A549 (cell line): ENCODE measurements at regions not wholly inside any gene's neighbourhood (a gene's known extent, or its start where the extent isn't known, plus 50 kb on each side); places are given as distances from the start of the nearest gene placed in this dataset.
A peak's percentile ranks its signal among the peaks of the same experiment; 100 is the strongest.

Experiments used
- ATAC-seq, 2 experiments: fragments of 200-7000 bp in 1 of 2; fragments of >200 bp in 1 of 2; cut with Nextera tagmentation in 1 of 2; cut with Tn5 transposase in 1 of 2; 3 replicates each; pipeline versions ENCODE4 v1.8.0 to v1.9.1; 2018 to 2020; ENCODE audit warnings: mild to moderate bottlenecking in 1 of 2, moderate library complexity in 1 of 2
- CTCF ChIA-PET: fragments of 300-600 bp; sonication (Branson Sonifier 250); formaldehyde crosslinking; extraction: SDS; loops from one replicate; lab custom pipeline; 2021; ENCODE audit warnings: antibody characterized with exemption, inconsistent platforms; lab: Yijun Ruan, JAX
- POLR2A ChIA-PET: fragments of 350-600 bp; formaldehyde crosslinking; extraction: SDS; loops from one replicate; lab custom pipeline; 2021; ENCODE audit warnings: antibody characterized with exemption, inconsistent platforms; lab: Yijun Ruan, JAX
- DNase-seq, 2 experiments: peaks; one replicate each; pipeline versions ENCODE4 v3.0.0 to v3.0.0-alpha.2; 2011 to 2016; ENCODE audit warnings: low read depth in 1 of 2, low spot score in 1 of 2
- FAIRE-seq: peaks from 2 replicates; lab custom pipeline; 2011; peaks lifted over from hg19 to GRCh38; lab: Jason Lieb, UNC
- H3K27ac ChIP-seq, 2 experiments: fragments of >200 bp; sonication (Bioruptor Twin); formaldehyde crosslinking; 3 replicates each; pipeline ENCODE4 v1.5.1; 2016 to 2017
- H3K4me1 ChIP-seq: fragments of >200 bp; sonication (Bioruptor Twin); formaldehyde crosslinking; 3 replicates; pipeline ENCODE4 v1.6.1; 2016
- H3K4me2 ChIP-seq: fragments of >200 bp; sonication (Bioruptor Twin); formaldehyde crosslinking; 3 replicates; pipeline ENCODE4 v1.6.1; 2016
- H3K4me3 ChIP-seq: fragments of >200 bp; sonication (Bioruptor Twin); formaldehyde crosslinking; 3 replicates; pipeline ENCODE4 v1.5.1; 2016
- H3K9me3 ChIP-seq: fragments of >200 bp; sonication (Bioruptor Twin); formaldehyde crosslinking; 3 replicates; pipeline ENCODE4 v1.6.1; 2016
- BHLHE40 ChIP-seq: IDR thresholded peaks from 2 replicates; pipeline ENCODE4 v1.6.1; 2012; ENCODE audit warnings: low read depth, low read length, inconsistent platforms
- CBX2 ChIP-seq: fragments of 200-600 bp; sonication (generic); IDR thresholded peaks from 2 replicates; pipeline ENCODE4 v1.6.1; 2016; ENCODE audit warnings: low read depth, mild to moderate bottlenecking, borderline replicate concordance
- CBX8 ChIP-seq: fragments of 200-600 bp; sonication (generic); IDR thresholded peaks from 2 replicates; pipeline ENCODE4 v1.6.1; 2016
- CHD2 ChIP-seq: fragments of 150-350 bp; IDR thresholded peaks from 2 replicates; pipeline ENCODE4 v1.6.1; 2014; ENCODE audit warnings: low read length; ENCODE audit not compliant: partially characterized antibody
- EHF ChIP-seq: fragments of 250-450 bp; sonication (Bioruptor Pico); IDR thresholded peaks from 2 replicates; pipeline ENCODE4 v1.5.0; 2020; ENCODE audit warnings: mild to moderate bottlenecking
- ESRRA ChIP-seq: fragments of 150-350 bp; IDR thresholded peaks from 2 replicates; pipeline ENCODE4 v1.6.1; 2014; ENCODE audit warnings: mild to moderate bottlenecking, low read length, borderline replicate concordance
- FOSL2 ChIP-seq, 2 experiments: fragments of 450-650 bp in 1 of 2; fragments of >200 bp in 1 of 2; sonication (Bioruptor Twin) in 1 of 2; formaldehyde crosslinking; IDR thresholded peaks; 2 replicates each; pipeline versions ENCODE4 v1.5.0 to v1.6.1; 2016 to 2020; ENCODE audit warnings: mild to moderate bottlenecking in 1 of 2, moderate library complexity in 1 of 2
- HOXA7 ChIP-seq: fragments of 250-450 bp; sonication (Bioruptor Pico); IDR thresholded peaks from 2 replicates; pipeline ENCODE4 v1.5.0; 2020; ENCODE audit warnings: mild to moderate bottlenecking, moderate library complexity
- HOXB13 ChIP-seq: fragments of 250-450 bp; sonication (Bioruptor Pico); IDR thresholded peaks from 2 replicates; pipeline ENCODE4 v1.5.0; 2020; ENCODE audit warnings: low read depth, mild to moderate bottlenecking, moderate library complexity
- HOXB5 ChIP-seq: fragments of 250-450 bp; sonication (Bioruptor Pico); IDR thresholded peaks from 2 replicates; pipeline ENCODE4 v1.5.0; 2020; ENCODE audit warnings: mild to moderate bottlenecking, moderate library complexity
- JUNB ChIP-seq: fragments of >200 bp; sonication (Bioruptor Twin); formaldehyde crosslinking; IDR thresholded peaks from 2 replicates; pipeline ENCODE4 v1.6.1; 2016
- KDM1A ChIP-seq: fragments of 200-600 bp; sonication (generic); IDR thresholded peaks from 2 replicates; pipeline ENCODE4 v1.6.1; 2016; ENCODE audit warnings: low read depth, mild to moderate bottlenecking
- KDM5A ChIP-seq: fragments of 200-600 bp; sonication (generic); IDR thresholded peaks from 2 replicates; pipeline ENCODE4 v1.6.1; 2016; ENCODE audit warnings: antibody characterized with exemption, mild to moderate bottlenecking
- MAX ChIP-seq: IDR thresholded peaks from 2 replicates; pipeline ENCODE4 v1.6.1; 2012
- MAZ ChIP-seq: fragments of 150-350 bp; IDR thresholded peaks from 2 replicates; pipeline ENCODE4 v1.6.1; 2014; ENCODE audit warnings: antibody characterized with exemption, low read depth, low read length, borderline replicate concordance
- POLR2AphosphoS2 ChIP-seq: conservative IDR thresholded peaks from 2 replicates; pipeline ENCODE4 v1.6.1; 2012; ENCODE audit warnings: low read length, improper control_type of control experiment, inconsistent platforms
- RAD21 ChIP-seq, 2 experiments: fragments of >200 bp in 1 of 2; sonication (Bioruptor Twin) in 1 of 2; formaldehyde crosslinking in 1 of 2; IDR thresholded peaks in 1 of 2; conservative IDR thresholded peaks in 1 of 2; 2 replicates in 1 of 2; 3 replicates in 1 of 2; pipeline ENCODE4 v1.6.1; 2012 to 2018; ENCODE audit warnings: inconsistent platforms in 1 of 2
- RCOR1 ChIP-seq: fragments of 150-350 bp; IDR thresholded peaks from 2 replicates; pipeline ENCODE4 v1.6.1; 2014; ENCODE audit warnings: antibody characterized with exemption, low read length, low read depth
- REST ChIP-seq: fragments of 200-600 bp; sonication (generic); IDR thresholded peaks from 2 replicates; pipeline ENCODE4 v1.6.1; 2016; ENCODE audit warnings: antibody characterized with exemption, mild to moderate bottlenecking, moderate library complexity
- RFX5 ChIP-seq: fragments of 450-650 bp; IDR thresholded peaks from 2 replicates; pipeline ENCODE4 v1.7.1; 2014; ENCODE audit warnings: antibody characterized with exemption, mild to moderate bottlenecking, moderate library complexity
- TP53 ChIP-seq: fragments of 250-450 bp; sonication (Bioruptor Pico); IDR thresholded peaks from 2 replicates; pipeline ENCODE4 v1.5.0; 2021; ENCODE audit warnings: mild to moderate bottlenecking, moderate library complexity
- ZNF302 ChIP-seq: fragments of 250-450 bp; sonication (Bioruptor Pico); IDR thresholded peaks from 2 replicates; pipeline ENCODE4 v1.9.0; 2021; ENCODE audit warnings: inconsistent platforms, mild to moderate bottlenecking, moderate library complexity
- WGBS: methylation state at CpG from one replicate; pipeline ENCODE4 v1.1.6; 2017; ENCODE audit errors: missing lambda C conversion rate; 5-methylcytosine and 5-hydroxymethylcytosine counted together
- TF ChIP-seq, protein P1 (sequence below): fragments of >200 bp; sonication (Bioruptor Twin); formaldehyde crosslinking; IDR thresholded peaks from 3 replicates; pipeline ENCODE4 v1.5.1; 2016
- TF ChIP-seq, protein P2 (sequence below): fragments of 450-650 bp; IDR thresholded peaks from 2 replicates; pipeline ENCODE4 v1.6.1; 2014; ENCODE audit warnings: antibody characterized with exemption

- Histone ChIP-seq H3K4me2 (no peak overlapping the region), H3K4me1 (0 out of 3 replicates have a peak, but pooled peaks cover 4% of the 10 kb centered on the region), H3K27ac (no peak overlapping the region), H3K4me3 (no peak overlapping the region), H3K9me3 (no peaks in the 10 kb centered on the region)
- no peak for FAIRE-seq
- 87% methylated on average over 6 of the region's 6 CpGs for WGBS
- ChIA-PET POLR2A (no interaction called here), CTCF (interaction anchor here (1.5 kb wide), 1 partner anchor 22 kb away, joined by 5 read pairs; no protein-coding TSS in a partner anchor)
- TF ChIP-seq MAZ (no peak), EHF (CRISPR knock-in tag) (no peak), REST (no peak), KDM5A (no peak), MAX (no peak), CHD2 (no peak), ZNF302 (CRISPR knock-in tag) (no peak), HOXB13 (CRISPR knock-in tag) (no peak), POLR2AphosphoS2 (no peak), RCOR1 (no peak), FOSL2 (IDR thresholded peaks at IDR 0.05) (no peak), FOSL2 (CRISPR knock-in tag; IDR thresholded peaks at IDR 0.05) (no peak), RAD21 (conservative IDR thresholded peaks at IDR 0.05 in 1 of 2, IDR thresholded peaks at IDR 0.05 in 1 of 2) (no peak), CBX2 (no peak), ESRRA (no peak), CBX8 (no peak), KDM1A (no peak), HOXA7 (CRISPR knock-in tag) (no peak), JUNB (no peak), BHLHE40 (no peak)
- TF ChIP-seq, protein P1, sequence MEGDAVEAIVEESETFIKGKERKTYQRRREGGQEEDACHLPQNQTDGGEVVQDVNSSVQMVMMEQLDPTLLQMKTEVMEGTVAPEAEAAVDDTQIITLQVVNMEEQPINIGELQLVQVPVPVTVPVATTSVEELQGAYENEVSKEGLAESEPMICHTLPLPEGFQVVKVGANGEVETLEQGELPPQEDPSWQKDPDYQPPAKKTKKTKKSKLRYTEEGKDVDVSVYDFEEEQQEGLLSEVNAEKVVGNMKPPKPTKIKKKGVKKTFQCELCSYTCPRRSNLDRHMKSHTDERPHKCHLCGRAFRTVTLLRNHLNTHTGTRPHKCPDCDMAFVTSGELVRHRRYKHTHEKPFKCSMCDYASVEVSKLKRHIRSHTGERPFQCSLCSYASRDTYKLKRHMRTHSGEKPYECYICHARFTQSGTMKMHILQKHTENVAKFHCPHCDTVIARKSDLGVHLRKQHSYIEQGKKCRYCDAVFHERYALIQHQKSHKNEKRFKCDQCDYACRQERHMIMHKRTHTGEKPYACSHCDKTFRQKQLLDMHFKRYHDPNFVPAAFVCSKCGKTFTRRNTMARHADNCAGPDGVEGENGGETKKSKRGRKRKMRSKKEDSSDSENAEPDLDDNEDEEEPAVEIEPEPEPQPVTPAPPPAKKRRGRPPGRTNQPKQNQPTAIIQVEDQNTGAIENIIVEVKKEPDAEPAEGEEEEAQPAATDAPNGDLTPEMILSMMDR, result no peak
- no peak for ATAC-seq
- no peak for DNase-seq
Measured at GRCh38 chr2:64211276-64211921, 67.2 kb upstream of the PELI1 start.

- 48% methylated on average over 1 of the region's 1 CpG for WGBS
- ChIA-PET CTCF (interaction anchor here (1.7 kb wide), 1 partner anchor 119 kb away, joined by 5 read pairs; no protein-coding TSS in a partner anchor), POLR2A (no interaction called here)
- Histone ChIP-seq H3K4me1 (0 out of 3 replicates have a peak, but pooled peaks cover 4% of the 10 kb centered on the region), H3K4me2 (no peak overlapping the region)
- TF ChIP-seq TP53 (no peak), ESRRA (no peak), RFX5 (no peak), HOXB5 (CRISPR knock-in tag) (no peak)
- TF ChIP-seq, protein P2, sequence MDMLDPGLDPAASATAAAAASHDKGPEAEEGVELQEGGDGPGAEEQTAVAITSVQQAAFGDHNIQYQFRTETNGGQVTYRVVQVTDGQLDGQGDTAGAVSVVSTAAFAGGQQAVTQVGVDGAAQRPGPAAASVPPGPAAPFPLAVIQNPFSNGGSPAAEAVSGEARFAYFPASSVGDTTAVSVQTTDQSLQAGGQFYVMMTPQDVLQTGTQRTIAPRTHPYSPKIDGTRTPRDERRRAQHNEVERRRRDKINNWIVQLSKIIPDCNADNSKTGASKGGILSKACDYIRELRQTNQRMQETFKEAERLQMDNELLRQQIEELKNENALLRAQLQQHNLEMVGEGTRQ, result no peak
- TF ChIP-seq, all 56 proteins: peak for 0
- H3K9me3 ChIP-seq, result no peaks in the 10 kb centered on the region
- H3K27ac ChIP-seq, result no peak overlapping the region
- FAIRE-seq (no peak), ATAC-seq (no peak), DNase-seq (peak in 1 of 2 experiments; percentile 17)
- H3K4me3 ChIP-seq, result no peak overlapping the region
Measured at GRCh38 chr2:64212346-64212745, 68.1 kb upstream of the PELI1 start.
